A673 (cell line): ENCODE measurements at regions not wholly inside any gene's neighbourhood (a gene's known extent, or its start where the extent isn't known, plus 50 kb on each side); places are given as distances from the start of the nearest gene placed in this dataset.
"Not testable (repeated sequence)": the region's sequence is repeated elsewhere in the genome, so short reads cannot be mapped to it uniquely, and the experiment has no call there.

Experiments used
- CTCF ChIP-seq: fragments of 300-800, 200-600 bp; sonication (generic); conservative IDR thresholded peaks from 2 replicates; pipeline ENCODE4 v1.5.1; 2017; ENCODE audit warnings: low read depth, mild to moderate bottlenecking, antibody characterized with exemption, low read length, moderate library complexity, mixed read lengths
- EZH2 ChIP-seq: fragments of 200-600 bp; sonication (generic); IDR thresholded peaks from 2 replicates; pipeline ENCODE4 v1.6.1; 2017; ENCODE audit warnings: borderline replicate concordance, low read depth, mild to moderate bottlenecking, mixed read lengths, antibody characterized with exemption, low read length; ENCODE audit not compliant: poor library complexity, severe bottlenecking

GRCh38 chr16:15189478-15189877, 95.4 kb upstream of the RRN3 start:
- TF ChIP-seq CTCF, EZH2: not testable (repeated sequence)
